ENCODE measurements at regions not wholly inside any gene's neighbourhood (a gene's known extent, or its start where the extent isn't known, plus 50 kb on each side); places are given as distances from the start of the nearest gene placed in this dataset.

DNA sequence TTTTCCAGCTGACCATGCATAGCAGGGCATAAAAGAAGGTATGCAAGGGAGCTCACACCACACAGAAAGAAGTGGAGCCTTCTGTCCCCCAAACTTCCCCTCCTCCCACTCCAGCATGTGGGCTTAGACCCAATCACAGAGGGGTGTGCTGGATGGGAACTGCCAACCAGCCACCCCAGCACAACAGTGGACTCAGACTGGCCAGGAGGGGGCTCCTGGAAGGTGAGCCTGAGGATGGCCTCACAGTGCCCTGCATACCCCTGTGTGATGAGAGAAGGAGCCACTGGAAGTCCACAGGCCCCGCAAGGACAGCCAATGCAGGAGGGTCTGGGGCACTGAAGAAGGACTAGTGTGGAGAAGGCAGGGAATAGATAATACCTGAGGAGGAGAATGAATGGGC, 106.9 kb upstream of the SERP2 start:
- TF ChIP-seq, protein P1, sequence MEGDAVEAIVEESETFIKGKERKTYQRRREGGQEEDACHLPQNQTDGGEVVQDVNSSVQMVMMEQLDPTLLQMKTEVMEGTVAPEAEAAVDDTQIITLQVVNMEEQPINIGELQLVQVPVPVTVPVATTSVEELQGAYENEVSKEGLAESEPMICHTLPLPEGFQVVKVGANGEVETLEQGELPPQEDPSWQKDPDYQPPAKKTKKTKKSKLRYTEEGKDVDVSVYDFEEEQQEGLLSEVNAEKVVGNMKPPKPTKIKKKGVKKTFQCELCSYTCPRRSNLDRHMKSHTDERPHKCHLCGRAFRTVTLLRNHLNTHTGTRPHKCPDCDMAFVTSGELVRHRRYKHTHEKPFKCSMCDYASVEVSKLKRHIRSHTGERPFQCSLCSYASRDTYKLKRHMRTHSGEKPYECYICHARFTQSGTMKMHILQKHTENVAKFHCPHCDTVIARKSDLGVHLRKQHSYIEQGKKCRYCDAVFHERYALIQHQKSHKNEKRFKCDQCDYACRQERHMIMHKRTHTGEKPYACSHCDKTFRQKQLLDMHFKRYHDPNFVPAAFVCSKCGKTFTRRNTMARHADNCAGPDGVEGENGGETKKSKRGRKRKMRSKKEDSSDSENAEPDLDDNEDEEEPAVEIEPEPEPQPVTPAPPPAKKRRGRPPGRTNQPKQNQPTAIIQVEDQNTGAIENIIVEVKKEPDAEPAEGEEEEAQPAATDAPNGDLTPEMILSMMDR (conservative IDR thresholded peaks at IDR 0.05 in 1 of 2, IDR thresholded peaks at IDR 0.05 in 1 of 2; ENCODE audit: low read depth in 1 of 2, low read length in 2 of 2), result no peak
- TF ChIP-seq EZH2 (IDR thresholded peaks at IDR 0.05; ENCODE audit: low read length, missing control alignments), result no peak

Data from fibroblast of lung (primary cell).